ENCODE measurements at regions not wholly inside any gene's neighbourhood (a gene's known extent, or its start where the extent isn't known, plus 50 kb on each side); places are given as distances from the start of the nearest gene placed in this dataset.

GRCh38 chr7:156529956-156530355 lies 110.6 kb upstream of the RNF32 start:
- intact Hi-C loops (cut with micrococcal nuclease), result no loop called here
- Mint-ChIP-seq H3K36me3 (ENCODE audit: insufficient read depth, unreplicated experiment) (no peaks in the 10 kb centered on the region), H3K27ac (ENCODE audit: low read depth, unreplicated experiment) (no peak overlapping the region), H3K4me3 (ENCODE audit: unreplicated experiment) (no peak overlapping the region), H3K9me3 (ENCODE audit: unreplicated experiment) (no peaks in the 10 kb centered on the region), H3K4me1 (ENCODE audit: insufficient read depth, unreplicated experiment) (peaks cover 2% of the 10 kb centered on the region), H3K27me3 (ENCODE audit: insufficient read depth, unreplicated experiment) (peaks cover 21% of the 10 kb centered on the region)
- TF ChIP-seq CTCF (IDR thresholded peaks at IDR 0.05; ENCODE audit: unreplicated experiment), result no peak
- no peak for DNase-seq (ENCODE audit: unreplicated experiment)
- BruUV-seq (replicated peaks), result no TSS peak
- ChIA-PET POLR2A (interaction anchor here (0.5 to 0.6 kb wide), 2 partner anchors 117 to 288 kb away, joined by 4 to 6 read pairs; no protein-coding TSS in a partner anchor), CTCF (no interaction called here)

GRCh38 chr7:156527458-156527890 lies 113.1 kb upstream of the RNF32 start:
- intact Hi-C loops (cut with micrococcal nuclease), result no loop called here
- no peaks in the 10 kb centered on the region for H3K9me3 Mint-ChIP-seq (ENCODE audit: unreplicated experiment)
- peaks cover 39% of the 10 kb centered on the region for H3K27me3 Mint-ChIP-seq (ENCODE audit: insufficient read depth, unreplicated experiment)
- no TSS peak for BruUV-seq (replicated peaks)
- H3K27ac Mint-ChIP-seq (ENCODE audit: low read depth, unreplicated experiment), result no peak overlapping the region
- no peak for DNase-seq (ENCODE audit: unreplicated experiment)
- ChIA-PET POLR2A (no interaction called here), CTCF (no interaction called here)
- H3K4me1 Mint-ChIP-seq (ENCODE audit: insufficient read depth, unreplicated experiment), result no peaks in the 10 kb centered on the region
- H3K4me3 Mint-ChIP-seq (ENCODE audit: unreplicated experiment), result no peak overlapping the region
- TF ChIP-seq CTCF (IDR thresholded peaks at IDR 0.05; ENCODE audit: unreplicated experiment), result no peak
- no peaks in the 10 kb centered on the region for H3K36me3 Mint-ChIP-seq (ENCODE audit: insufficient read depth, unreplicated experiment)

- CTCF ChIA-PET, result no interaction called here
- H3K4me3 Mint-ChIP-seq (ENCODE audit: unreplicated experiment), result no peak overlapping the region
- H3K36me3 Mint-ChIP-seq (ENCODE audit: insufficient read depth, unreplicated experiment), result no peaks in the 10 kb centered on the region
- no peak overlapping the region for H3K27ac Mint-ChIP-seq (ENCODE audit: low read depth, unreplicated experiment)
- H3K9me3 Mint-ChIP-seq (ENCODE audit: unreplicated experiment), result no peaks in the 10 kb centered on the region
- H3K27me3 Mint-ChIP-seq (ENCODE audit: insufficient read depth, unreplicated experiment), result peaks cover 39% of the 10 kb centered on the region
- POLR2A ChIA-PET, result interaction anchor here (0.6 kb wide), 1 partner anchor 45 kb away, joined by 4 read pairs; no protein-coding TSS in a partner anchor
- DNase-seq (ENCODE audit: unreplicated experiment), result no peak
- no TSS peak for BruUV-seq (replicated peaks)
- TF ChIP-seq CTCF (IDR thresholded peaks at IDR 0.05; ENCODE audit: unreplicated experiment), result no peak
- intact Hi-C loops (cut with micrococcal nuclease), result no loop called here
- no peaks in the 10 kb centered on the region for H3K4me1 Mint-ChIP-seq (ENCODE audit: insufficient read depth, unreplicated experiment)
These were observed 115.6 kb upstream of the RNF32 start for GRCh38 chr7:156524818-156525597.

GRCh38 chr7:156523447-156524048 lies 117.0 kb upstream of the RNF32 start:
- peaks cover 39% of the 10 kb centered on the region for H3K27me3 Mint-ChIP-seq (ENCODE audit: insufficient read depth, unreplicated experiment)
- H3K27ac Mint-ChIP-seq (ENCODE audit: low read depth, unreplicated experiment), result no peak overlapping the region
- ChIA-PET POLR2A (no interaction called here), CTCF (interaction anchor here (0.7 kb wide), 1 partner anchor 22 kb away, joined by 3 read pairs; no protein-coding TSS in a partner anchor)
- BruUV-seq (replicated peaks), result no TSS peak
- TF ChIP-seq CTCF (IDR thresholded peaks at IDR 0.05; ENCODE audit: unreplicated experiment), result no peak
- H3K9me3 Mint-ChIP-seq (ENCODE audit: unreplicated experiment), result no peaks in the 10 kb centered on the region
- intact Hi-C loops (cut with micrococcal nuclease), result no loop called here
- no peak for DNase-seq (ENCODE audit: unreplicated experiment)
- H3K4me3 Mint-ChIP-seq (ENCODE audit: unreplicated experiment), result no peak overlapping the region
- no peaks in the 10 kb centered on the region for H3K36me3 Mint-ChIP-seq (ENCODE audit: insufficient read depth, unreplicated experiment)
- no peaks in the 10 kb centered on the region for H3K4me1 Mint-ChIP-seq (ENCODE audit: insufficient read depth, unreplicated experiment)

All from MCF 10A (cell line).